Right kidney (tissue), 1 donor: ENCODE measurements at regions not wholly inside any gene's neighbourhood (a gene's known extent, or its start where the extent isn't known, plus 50 kb on each side); places are given as distances from the start of the nearest gene placed in this dataset.

Experiments used
- DNase-seq: peaks from one replicate; pipeline ENCODE4 v3.0.0-alpha.2; 2016

- no peak for DNase-seq
These were observed 739.3 kb upstream of the GCFC2 start for GRCh38 chr2:76450024-76450475.

- no peak for DNase-seq
These were observed 738.2 kb upstream of the GCFC2 start for GRCh38 chr2:76448956-76449355.

GRCh38 chr2:76447294-76447693 lies 736.6 kb upstream of the GCFC2 start:
- DNase-seq = no peak

GRCh38 chr2:76446872-76447271 lies 736.2 kb upstream of the GCFC2 start:
- DNase-seq = no peak

- no peak for DNase-seq
These were observed 735.2 kb upstream of the GCFC2 start for GRCh38 chr2:76445880-76446279.

- DNase-seq = no peak
These were observed 734.0 kb upstream of the GCFC2 start for GRCh38 chr2:76444732-76445131.

- no peak for DNase-seq
These were observed 726.8 kb upstream of the GCFC2 start for GRCh38 chr2:76437564-76437963.

- no peak for DNase-seq
These were observed 718.7 kb upstream of the GCFC2 start for GRCh38 chr2:76429374-76429773.

GRCh38 chr2:76427452-76427851 lies 716.7 kb upstream of the GCFC2 start:
- DNase-seq = no peak

- no peak for DNase-seq
These were observed 705.1 kb upstream of the GCFC2 start for GRCh38 chr2:76415821-76416220.

- no peak for DNase-seq
These were observed 702.7 kb upstream of the GCFC2 start for GRCh38 chr2:76413436-76413835.

- no peak for DNase-seq
These were observed 695.6 kb upstream of the GCFC2 start for GRCh38 chr2:76406134-76406855.

- no peak for DNase-seq
These were observed 682.6 kb upstream of the GCFC2 start for GRCh38 chr2:76393356-76393755.

- DNase-seq = no peak
These were observed 681.0 kb upstream of the GCFC2 start for GRCh38 chr2:76391678-76392077.

GRCh38 chr2:76387294-76387693 lies 676.6 kb upstream of the GCFC2 start:
- no peak for DNase-seq

GRCh38 chr2:76385943-76386342 lies 675.2 kb upstream of the GCFC2 start:
- DNase-seq = no peak

- no peak for DNase-seq
These were observed 670.9 kb upstream of the GCFC2 start for GRCh38 chr2:76381624-76382023.

GRCh38 chr2:76378140-76378539 lies 667.4 kb upstream of the GCFC2 start:
- DNase-seq = no peak

- DNase-seq = no peak
These were observed 630.7 kb upstream of the GCFC2 start for GRCh38 chr2:76341439-76341838.

GRCh38 chr2:76332871-76333270 lies 622.2 kb upstream of the GCFC2 start:
- DNase-seq = no peak

- no peak for DNase-seq
These were observed 620.1 kb upstream of the GCFC2 start for GRCh38 chr2:76330865-76331264.

- DNase-seq = no peak
These were observed 615.9 kb upstream of the GCFC2 start for GRCh38 chr2:76326636-76327035.

- no peak for DNase-seq
These were observed 612.7 kb upstream of the GCFC2 start for GRCh38 chr2:76323381-76323780.

GRCh38 chr2:76320716-76321115 lies 610.0 kb upstream of the GCFC2 start:
- DNase-seq = no peak

- no peak for DNase-seq
These were observed 608.2 kb upstream of the GCFC2 start for GRCh38 chr2:76318848-76319360.
